ENCODE measurements at regions not wholly inside any gene's neighbourhood (a gene's known extent, or its start where the extent isn't known, plus 50 kb on each side); places are given as distances from the start of the nearest gene placed in this dataset.

- TF ChIP-seq POLR2A (IDR thresholded peaks at IDR 0.05; ENCODE audit: extremely low read depth, insufficient read length) (no peak), MAX (IDR thresholded peaks at IDR 0.05; ENCODE audit: low read depth, low read length) (no peak), CTCF (IDR thresholded peaks at IDR 0.05; ENCODE audit: low read depth, low read length) (no peak), MYC (IDR thresholded peaks at IDR 0.05; ENCODE audit: low read depth, low read length) (no peak)
- no peak overlapping the region for H3K4me3 ChIP-seq (ENCODE audit: low read depth, low read length)
- no peak for DNase-seq (ENCODE audit: low read depth)
These were observed 221.3 kb downstream of the OPA1 start for GRCh38 chr3:193814166-193814892.

- TF ChIP-seq MAX (IDR thresholded peaks at IDR 0.05; ENCODE audit: low read depth, low read length) = no peak
- no peak for TF ChIP-seq MYC (IDR thresholded peaks at IDR 0.05; ENCODE audit: low read depth, low read length)
- TF ChIP-seq CTCF (IDR thresholded peaks at IDR 0.05; ENCODE audit: low read depth, low read length) = no peak
- TF ChIP-seq POLR2A (IDR thresholded peaks at IDR 0.05; ENCODE audit: extremely low read depth, insufficient read length) = no peak
- DNase-seq (ENCODE audit: low read depth) = no peak
- no peak overlapping the region for H3K4me3 ChIP-seq (ENCODE audit: low read depth, low read length)
These were observed 222.4 kb downstream of the OPA1 start for GRCh38 chr3:193815246-193816027.

GRCh38 chr3:193816028-193816395, 223.0 kb downstream of the OPA1 start:
- no peak overlapping the region for H3K4me3 ChIP-seq (ENCODE audit: low read depth, low read length)
- no peak for DNase-seq (ENCODE audit: low read depth)
- TF ChIP-seq CTCF (IDR thresholded peaks at IDR 0.05; ENCODE audit: low read depth, low read length) = no peak
- TF ChIP-seq MYC (IDR thresholded peaks at IDR 0.05; ENCODE audit: low read depth, low read length) = no peak
- TF ChIP-seq MAX (IDR thresholded peaks at IDR 0.05; ENCODE audit: low read depth, low read length) = no peak
- TF ChIP-seq POLR2A (IDR thresholded peaks at IDR 0.05; ENCODE audit: extremely low read depth, insufficient read length) = no peak

- no peak for TF ChIP-seq MYC (IDR thresholded peaks at IDR 0.05; ENCODE audit: low read depth, low read length)
- no peak for TF ChIP-seq CTCF (IDR thresholded peaks at IDR 0.05; ENCODE audit: low read depth, low read length)
- TF ChIP-seq MAX (IDR thresholded peaks at IDR 0.05; ENCODE audit: low read depth, low read length) = no peak
- no peak for TF ChIP-seq POLR2A (IDR thresholded peaks at IDR 0.05; ENCODE audit: extremely low read depth, insufficient read length)
- no peak for DNase-seq (ENCODE audit: low read depth)
- H3K4me3 ChIP-seq (ENCODE audit: low read depth, low read length) = no peak overlapping the region
These were observed 223.8 kb downstream of the OPA1 start for GRCh38 chr3:193816656-193817311.

- no peak for DNase-seq (ENCODE audit: low read depth)
- H3K4me3 ChIP-seq (ENCODE audit: low read depth, low read length) = no peak overlapping the region
- no peak for TF ChIP-seq MYC (IDR thresholded peaks at IDR 0.05; ENCODE audit: low read depth, low read length)
- no peak for TF ChIP-seq MAX (IDR thresholded peaks at IDR 0.05; ENCODE audit: low read depth, low read length)
- TF ChIP-seq POLR2A (IDR thresholded peaks at IDR 0.05; ENCODE audit: extremely low read depth, insufficient read length) = no peak
- TF ChIP-seq CTCF (IDR thresholded peaks at IDR 0.05; ENCODE audit: low read depth, low read length) = no peak
These were observed 226.4 kb downstream of the OPA1 start for GRCh38 chr3:193819117-193820010.
